Osteocyte (in vitro differentiated cells): ENCODE measurements at regions not wholly inside any gene's neighbourhood (a gene's known extent, or its start where the extent isn't known, plus 50 kb on each side); places are given as distances from the start of the nearest gene placed in this dataset.
A peak's percentile ranks its signal among the peaks of the same experiment; 100 is the strongest.

Experiments
- DNase-seq: peaks from one replicate; pipeline ENCODE4 v3.0.0; 2021; ENCODE audit warnings: mixed read lengths; ENCODE audit not compliant: unreplicated experiment; ENCODE audit errors: extremely low spot score
- H3K27ac Mint-ChIP-seq: one replicate; pipeline ENCODE4 v1.8.0; 2021; ENCODE audit warnings: mild to moderate bottlenecking, mixed read lengths; ENCODE audit not compliant: unreplicated experiment
- H3K27me3 Mint-ChIP-seq: one replicate; pipeline ENCODE4 v1.8.0; 2021; ENCODE audit warnings: mixed read lengths; ENCODE audit not compliant: unreplicated experiment
- H3K36me3 Mint-ChIP-seq: one replicate; pipeline ENCODE4 v1.8.0; 2021; ENCODE audit warnings: mixed read lengths; ENCODE audit not compliant: unreplicated experiment
- H3K4me1 Mint-ChIP-seq: one replicate; pipeline ENCODE4 v1.8.0; 2021; ENCODE audit warnings: mixed read lengths; ENCODE audit not compliant: unreplicated experiment
- H3K4me3 Mint-ChIP-seq: one replicate; pipeline ENCODE4 v1.8.0; 2021; ENCODE audit warnings: mild to moderate bottlenecking, moderate library complexity, mixed read lengths; ENCODE audit not compliant: unreplicated experiment
- H3K9me3 Mint-ChIP-seq: one replicate; pipeline ENCODE4 v1.8.0; 2021; ENCODE audit warnings: mixed read lengths; ENCODE audit not compliant: unreplicated experiment
- CTCF ChIP-seq: fragments of 200-600 bp; sonication (generic); IDR thresholded peaks from 2 replicates; pipeline ENCODE4 v1.5.0; 2021; ENCODE audit warnings: antibody characterized with exemption, mild to moderate bottlenecking, moderate library complexity

- TF ChIP-seq CTCF, result no peak
- H3K4me1 Mint-ChIP-seq, result no peaks in the 10 kb centered on the region
- no peak overlapping the region for H3K4me3 Mint-ChIP-seq
- H3K27me3 Mint-ChIP-seq, result no peaks in the 10 kb centered on the region
- no peak for DNase-seq
- no peak overlapping the region for H3K27ac Mint-ChIP-seq
- no peaks in the 10 kb centered on the region for H3K36me3 Mint-ChIP-seq
- H3K9me3 Mint-ChIP-seq, result peaks cover 38% of the 10 kb centered on the region
Measured at GRCh38 chr22:47460176-47460575, 697.7 kb downstream of the TBC1D22A start.

GRCh38 chr22:47458348-47458747, 695.9 kb downstream of the TBC1D22A start:
- Mint-ChIP-seq H3K27ac (no peak overlapping the region), H3K4me1 (no peaks in the 10 kb centered on the region), H3K4me3 (no peak overlapping the region), H3K36me3 (no peaks in the 10 kb centered on the region), H3K9me3 (peaks cover 42% of the 10 kb centered on the region), H3K27me3 (no peaks in the 10 kb centered on the region)
- TF ChIP-seq CTCF, result no peak
- DNase-seq, result no peak

GRCh38 chr22:47457509-47458300, 695.3 kb downstream of the TBC1D22A start:
- peak; percentile 76 for DNase-seq
- Mint-ChIP-seq H3K4me3 (no peak overlapping the region), H3K9me3 (peaks cover 42% of the 10 kb centered on the region), H3K27me3 (no peaks in the 10 kb centered on the region), H3K4me1 (no peaks in the 10 kb centered on the region), H3K36me3 (no peaks in the 10 kb centered on the region), H3K27ac (no peak overlapping the region)
- TF ChIP-seq CTCF, result no peak

- Mint-ChIP-seq H3K9me3 (peaks cover 40% of the 10 kb centered on the region), H3K36me3 (no peaks in the 10 kb centered on the region), H3K4me3 (no peak overlapping the region), H3K27me3 (no peaks in the 10 kb centered on the region), H3K4me1 (no peaks in the 10 kb centered on the region), H3K27ac (no peak overlapping the region)
- DNase-seq, result peak; percentile 75
- TF ChIP-seq CTCF, result no peak
Measured at GRCh38 chr22:47457021-47457420, 694.6 kb downstream of the TBC1D22A start.

- Mint-ChIP-seq H3K9me3 (peaks cover 37% of the 10 kb centered on the region), H3K36me3 (no peaks in the 10 kb centered on the region), H3K27ac (no peak overlapping the region), H3K27me3 (no peaks in the 10 kb centered on the region), H3K4me3 (no peak overlapping the region), H3K4me1 (no peaks in the 10 kb centered on the region)
- no peak for DNase-seq
- no peak for TF ChIP-seq CTCF
Measured at GRCh38 chr22:47456031-47456430, 693.6 kb downstream of the TBC1D22A start.
